ENCODE measurements at regions not wholly inside any gene's neighbourhood (a gene's known extent, or its start where the extent isn't known, plus 50 kb on each side); places are given as distances from the start of the nearest gene placed in this dataset.

DNA sequence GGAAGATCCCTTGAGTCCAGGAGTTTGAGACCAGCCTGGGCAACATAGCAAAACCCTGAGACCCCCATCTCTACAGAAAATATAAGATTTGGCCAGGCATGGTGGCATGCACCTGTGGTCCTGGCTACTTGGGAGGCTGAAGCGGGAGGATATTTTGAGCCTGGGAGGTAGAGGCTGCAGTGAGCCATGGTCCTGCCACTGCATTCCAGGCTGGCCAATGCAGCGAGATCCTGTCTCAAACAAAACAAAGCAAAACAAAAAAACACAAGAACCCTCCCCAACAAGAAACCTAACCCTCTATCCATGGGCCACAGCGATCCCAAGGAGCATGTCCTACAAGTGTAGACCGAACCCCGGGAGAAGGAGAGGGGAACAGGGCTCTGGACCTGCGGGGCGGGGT is 133.3 kb downstream of the MGAT5B start:
- DNase-seq (ENCODE audit: low read depth): no peak

DNA sequence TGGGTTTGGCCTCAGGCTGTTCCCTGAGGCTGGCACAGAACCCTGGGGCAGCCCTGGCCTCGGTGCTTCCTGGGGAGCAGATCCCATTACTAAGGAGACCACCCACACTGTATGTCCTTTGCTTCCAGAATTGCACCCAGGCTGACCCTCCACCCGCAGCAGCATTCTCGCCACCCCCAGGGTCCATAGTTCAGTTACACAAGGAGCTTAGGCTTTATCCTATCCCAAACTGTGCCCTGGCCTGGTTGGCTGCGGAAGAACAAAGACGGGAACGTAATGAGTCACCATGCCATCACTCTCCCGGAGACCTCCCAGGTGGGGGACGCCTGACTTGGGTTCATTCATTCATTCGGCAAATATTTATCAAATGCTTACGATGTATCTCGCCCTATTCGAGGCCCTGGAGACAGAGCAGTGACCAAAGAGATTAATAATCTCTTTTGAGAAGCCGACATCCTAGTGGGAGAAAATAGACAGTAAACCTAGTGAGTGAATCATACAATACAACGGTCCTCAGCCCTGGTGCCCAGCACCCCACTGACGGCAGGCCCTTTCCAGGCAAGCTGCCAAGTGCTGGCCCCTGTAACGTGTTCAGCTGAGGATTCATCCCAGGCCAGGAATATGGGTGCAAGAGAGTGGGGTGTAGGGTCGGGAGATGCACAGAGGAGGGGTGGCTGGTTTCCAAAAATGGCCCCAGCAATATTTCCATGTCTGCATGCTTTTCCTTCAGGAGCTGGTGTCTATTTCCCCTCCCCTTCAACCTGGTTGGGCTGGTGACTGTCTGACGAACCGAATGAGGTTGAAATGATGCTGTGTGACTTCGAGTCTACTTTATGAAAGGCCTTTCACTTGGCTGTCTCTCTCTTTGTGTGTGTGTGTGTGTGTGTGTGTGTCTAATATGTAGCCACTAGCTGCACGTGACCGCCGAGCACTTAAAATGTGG is 134.2 kb downstream of the MGAT5B start:
- DNase-seq (ENCODE audit: low read depth): peak; percentile 96

DNA sequence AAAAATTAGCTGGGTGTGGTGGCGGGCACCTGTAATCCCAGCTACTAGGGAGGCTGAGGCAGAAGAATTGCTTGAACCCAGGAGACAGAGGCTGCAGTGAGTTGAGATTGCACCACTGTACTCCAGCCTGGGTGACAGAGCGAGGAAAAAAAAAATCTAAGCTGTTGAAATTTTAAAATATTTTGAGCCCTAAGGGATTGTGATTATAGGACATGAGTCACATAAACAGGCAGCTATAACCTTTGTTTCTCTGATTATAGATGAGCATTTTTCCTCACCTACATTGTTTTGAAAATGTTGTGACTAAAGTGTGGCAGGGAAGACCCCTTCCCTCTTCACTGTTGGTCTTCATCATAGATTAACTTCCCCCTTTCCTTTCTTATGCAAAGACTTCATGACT is 135.5 kb downstream of the MGAT5B start:
- DNase-seq (ENCODE audit: low read depth): no peak

DNA sequence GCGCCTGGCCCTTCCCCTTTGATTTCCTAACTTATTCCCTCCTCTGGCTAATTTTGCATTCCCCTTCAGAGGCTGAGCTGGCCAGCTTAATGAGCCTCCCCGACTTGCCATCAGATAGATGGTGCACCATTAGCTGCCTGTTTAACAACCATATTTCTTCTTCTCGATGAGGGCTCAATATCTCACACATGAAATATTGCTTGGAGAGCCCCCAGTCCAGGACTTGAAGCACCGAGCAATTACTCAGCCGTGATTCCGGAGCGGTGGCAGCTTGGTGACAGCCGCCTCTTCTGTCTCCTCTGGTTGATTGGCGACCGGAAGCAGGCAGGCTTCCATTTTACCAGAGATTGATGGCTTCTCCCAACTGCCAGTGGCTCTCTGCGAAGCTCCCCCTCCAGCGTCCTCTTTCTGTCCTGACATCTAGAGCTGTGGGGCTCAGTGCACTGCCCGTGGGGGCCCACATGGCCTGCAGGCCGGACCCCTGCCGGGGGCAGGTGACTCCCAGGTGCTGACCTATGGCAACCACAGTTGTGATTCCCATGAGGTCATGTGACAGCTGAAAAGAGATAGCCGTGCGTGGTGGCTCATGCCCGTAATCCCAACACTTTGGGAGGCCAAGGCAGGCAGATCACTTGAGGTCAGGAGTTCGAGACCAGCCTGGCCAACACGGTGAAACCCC is 133.7 kb upstream of the SEC14L1 start:
- DNase-seq (ENCODE audit: low read depth): no peak

DNA sequence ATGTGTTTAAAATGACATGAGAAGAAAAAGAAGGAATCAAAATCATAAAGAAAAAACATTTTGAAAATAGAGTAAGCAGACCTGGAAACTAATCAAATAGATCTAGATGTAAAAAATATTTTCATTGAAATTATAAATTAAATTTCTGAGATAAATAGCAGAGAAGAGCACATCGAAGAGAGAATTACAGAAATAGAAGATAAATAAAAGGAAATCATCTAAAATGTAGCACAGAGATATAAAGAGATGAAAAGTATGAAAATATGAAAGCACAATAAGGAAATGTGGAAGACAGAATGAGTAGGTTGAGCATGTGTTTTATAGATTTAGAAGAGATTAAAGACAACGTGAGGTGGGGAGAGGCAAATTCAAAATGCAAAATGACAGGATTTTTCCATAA is 130.9 kb upstream of the SEC14L1 start:
- no peak for DNase-seq (ENCODE audit: low read depth)

DNA sequence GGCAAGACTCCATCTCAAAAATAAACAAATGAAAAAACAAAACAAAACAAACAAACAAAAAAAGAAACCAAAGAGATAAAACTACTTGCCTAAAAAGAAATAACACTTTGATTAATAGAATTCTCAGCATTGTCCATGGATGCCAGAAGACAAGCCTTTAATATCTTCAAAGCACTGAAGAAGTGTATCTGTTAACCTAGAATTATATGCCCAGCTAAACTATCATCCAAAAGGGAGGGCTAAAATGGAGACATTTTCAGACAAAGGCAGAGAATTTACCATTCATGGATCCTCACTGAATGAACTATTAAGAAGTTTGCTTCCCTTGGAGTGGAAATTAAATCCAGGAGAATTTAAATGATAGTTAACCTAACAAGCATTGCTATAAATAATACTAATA is 130.1 kb upstream of the SEC14L1 start:
- DNase-seq (ENCODE audit: low read depth): no peak

DNA sequence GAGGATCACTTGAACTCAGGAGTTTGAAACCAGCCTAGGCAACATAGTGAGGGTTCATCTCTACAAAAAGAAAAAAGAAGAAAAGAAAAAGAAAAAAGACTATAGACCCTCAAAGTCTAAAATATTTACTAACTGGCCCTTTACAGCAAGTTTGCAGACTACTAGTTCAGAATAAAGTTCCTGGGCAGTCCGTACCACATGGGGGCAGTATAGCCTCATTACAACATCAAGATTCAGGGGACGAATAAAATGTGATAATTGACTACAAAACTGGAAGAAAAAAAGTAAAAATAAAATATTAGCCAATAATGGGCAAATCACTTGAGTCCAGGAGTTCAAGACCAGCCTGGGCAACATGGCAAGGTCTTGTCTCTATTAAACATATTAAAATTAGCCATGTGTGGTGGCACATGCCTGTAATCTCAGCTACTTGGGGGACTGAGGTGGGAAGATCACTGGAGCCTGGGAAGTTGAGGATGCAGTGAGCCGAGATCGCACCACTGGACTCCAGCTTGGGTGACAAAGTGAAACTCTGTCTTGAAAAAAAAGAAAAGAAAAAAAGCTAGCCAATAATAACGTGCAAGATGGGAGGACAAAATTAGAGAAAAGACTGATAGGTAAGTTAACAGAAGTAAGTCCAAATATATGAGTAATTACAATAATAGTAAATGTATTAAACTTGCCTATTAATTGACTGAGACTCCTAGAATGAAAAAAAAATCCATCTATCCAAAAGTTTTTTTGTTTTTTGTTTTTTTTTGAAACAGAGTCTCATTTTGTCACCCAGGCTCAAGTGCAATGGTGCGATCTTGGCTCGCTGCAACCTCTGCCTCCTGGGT is 129.4 kb upstream of the SEC14L1 start:
- peak; percentile 48 for DNase-seq (ENCODE audit: low read depth)

DNA sequence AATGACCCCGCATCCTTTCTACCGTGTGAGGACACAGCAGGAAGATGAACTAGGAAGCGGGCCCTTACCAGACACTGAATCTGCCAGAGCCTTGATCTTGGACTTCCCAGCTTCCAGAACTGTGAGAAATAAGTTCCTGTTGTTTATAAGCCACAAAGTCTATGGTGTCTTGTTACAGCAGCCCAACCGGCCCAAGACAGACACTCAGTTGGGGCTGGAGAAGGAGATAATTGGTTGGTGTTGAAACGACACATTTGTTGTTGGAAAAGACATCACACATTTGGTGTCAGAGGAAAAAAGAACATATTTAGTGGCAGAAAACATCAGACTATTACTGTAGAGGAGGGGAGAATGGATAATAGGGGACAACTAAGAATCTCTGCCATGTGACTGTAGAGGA is 122.3 kb upstream of the SEC14L1 start:
- no peak for DNase-seq (ENCODE audit: low read depth)

DNA sequence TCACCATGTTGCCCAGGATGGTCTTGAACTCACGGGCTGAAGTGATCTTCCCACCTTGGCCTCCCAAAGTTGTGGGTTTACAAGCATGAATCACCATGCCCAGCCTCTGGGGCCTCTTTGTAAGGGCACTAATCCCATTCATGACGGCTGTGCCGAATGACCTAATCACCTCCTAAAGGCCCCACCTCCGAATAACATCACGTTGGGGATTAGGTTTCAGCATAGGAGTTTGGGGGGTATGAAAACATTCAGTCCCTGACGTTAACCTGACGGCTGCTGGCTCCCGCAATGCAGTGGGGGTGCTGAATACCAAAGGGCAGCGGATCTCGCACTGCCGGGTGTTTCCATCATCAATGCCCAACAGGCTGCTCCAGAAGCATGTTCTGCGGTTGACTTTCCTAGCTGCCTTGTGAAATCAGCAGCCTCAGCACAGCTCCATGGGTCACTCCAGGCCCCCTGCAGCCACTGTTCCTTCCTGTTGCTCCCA is 120.8 kb upstream of the SEC14L1 start:
- peak; percentile 90 for DNase-seq (ENCODE audit: low read depth)

DNA sequence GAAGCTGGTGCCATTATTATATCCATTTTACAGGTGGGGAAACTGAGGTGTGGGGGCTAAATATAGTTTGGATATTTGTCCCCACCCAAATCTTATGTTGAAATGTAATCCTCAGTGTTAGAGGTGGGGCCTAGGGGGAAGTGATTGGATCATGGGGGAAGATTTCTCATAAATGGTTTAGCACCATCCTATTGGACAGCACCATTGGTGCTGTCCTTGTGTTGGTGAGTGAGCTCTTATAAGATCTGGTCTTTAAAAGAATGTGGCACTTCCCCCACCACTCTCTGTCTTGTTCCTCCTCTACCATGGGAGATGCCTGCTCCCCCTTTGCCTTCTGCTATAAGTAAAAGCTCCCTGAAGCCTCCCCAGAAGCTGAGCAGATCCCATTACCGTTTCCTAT is 119.8 kb upstream of the SEC14L1 start:
- no peak for DNase-seq (ENCODE audit: low read depth)

DNA sequence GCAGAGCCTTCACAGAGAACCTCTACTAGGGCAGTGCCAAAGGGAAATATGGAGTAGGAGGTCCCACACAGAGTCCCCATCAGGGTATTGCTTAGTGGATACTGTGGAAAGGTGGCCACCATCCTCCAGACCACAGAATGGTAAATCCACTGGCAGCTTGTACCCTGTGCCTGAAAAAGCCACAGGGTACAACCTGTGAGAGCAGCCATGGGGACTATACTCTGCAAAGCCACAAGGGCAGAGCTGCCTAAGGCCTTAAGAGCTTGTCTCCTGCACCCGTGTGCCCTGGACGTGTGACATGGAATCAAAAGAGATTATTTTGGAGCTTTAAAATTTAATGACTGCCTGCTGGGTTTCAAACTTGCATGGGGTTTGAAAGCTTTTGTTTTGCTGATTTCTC is 118.0 kb upstream of the SEC14L1 start:
- DNase-seq (ENCODE audit: low read depth): no peak

DNA sequence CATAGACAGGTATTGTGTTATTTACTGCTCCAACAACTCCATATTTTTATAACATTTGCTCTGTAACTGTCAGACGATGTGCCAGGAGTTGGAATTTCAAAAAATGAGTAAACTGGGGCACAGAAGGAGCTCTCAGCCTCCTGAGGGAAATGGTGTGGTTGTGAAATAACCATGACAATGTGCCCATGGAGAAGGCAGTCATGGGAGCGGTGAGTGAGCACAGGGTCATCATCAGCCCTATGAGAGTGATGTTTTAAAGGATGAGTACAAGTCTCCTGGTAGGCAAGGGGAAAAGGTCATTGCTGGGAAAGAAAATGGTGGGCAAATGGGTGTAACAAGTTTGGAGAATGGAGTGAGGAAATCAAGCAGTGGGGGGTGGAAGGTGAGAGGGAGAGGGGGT is 115.0 kb upstream of the SEC14L1 start:
- no peak for DNase-seq (ENCODE audit: low read depth)

DNA sequence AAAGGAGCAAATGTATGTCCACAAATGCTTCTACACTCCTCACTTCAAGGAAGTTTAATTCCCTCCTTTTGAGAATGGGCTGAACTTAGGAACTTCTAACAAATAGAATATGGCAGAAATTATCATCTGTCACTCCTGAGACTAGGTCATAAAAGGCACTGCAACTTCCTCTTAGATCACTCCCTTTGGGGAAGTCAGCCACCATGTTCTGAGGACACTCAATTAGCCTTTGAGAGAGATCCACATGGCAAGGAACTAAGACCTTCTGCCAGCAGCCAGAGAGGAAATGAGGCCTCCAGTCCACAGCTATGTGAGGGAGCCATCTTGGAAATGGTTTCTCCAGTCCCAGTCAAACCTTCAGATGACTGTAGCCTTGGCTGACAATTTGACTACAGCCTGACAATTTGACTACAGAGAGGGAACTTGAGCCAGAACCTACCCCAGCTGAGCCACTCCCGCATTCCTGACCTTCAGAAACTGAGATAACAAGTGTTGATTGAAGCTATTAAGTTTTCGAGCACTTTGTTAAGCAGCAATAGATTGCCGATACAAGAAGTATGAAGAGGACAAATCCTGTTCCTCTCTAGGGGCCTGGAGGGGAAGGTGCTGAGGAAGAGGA is 113.4 kb upstream of the SEC14L1 start:
- no peak for DNase-seq (ENCODE audit: low read depth)

DNA sequence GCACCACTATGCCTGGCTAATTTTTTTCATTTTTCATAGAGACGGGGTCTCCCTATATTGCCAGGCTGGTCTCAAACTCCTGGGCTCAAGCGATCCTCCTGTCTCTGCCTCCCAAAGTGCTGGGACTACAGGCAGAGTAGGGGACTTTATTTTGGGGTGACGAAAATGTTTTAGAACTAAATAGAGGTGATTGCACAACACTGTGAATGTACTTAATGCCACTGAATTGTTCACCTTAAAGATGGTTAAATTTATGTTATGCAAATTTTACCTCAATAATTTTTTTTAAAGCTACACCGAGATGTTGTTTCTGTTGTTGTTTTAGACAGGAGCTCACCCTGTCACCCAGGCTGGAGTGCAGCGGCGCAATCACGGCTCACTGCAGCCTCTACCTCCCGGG is 111.9 kb upstream of the SEC14L1 start:
- DNase-seq (ENCODE audit: low read depth): no peak

DNA sequence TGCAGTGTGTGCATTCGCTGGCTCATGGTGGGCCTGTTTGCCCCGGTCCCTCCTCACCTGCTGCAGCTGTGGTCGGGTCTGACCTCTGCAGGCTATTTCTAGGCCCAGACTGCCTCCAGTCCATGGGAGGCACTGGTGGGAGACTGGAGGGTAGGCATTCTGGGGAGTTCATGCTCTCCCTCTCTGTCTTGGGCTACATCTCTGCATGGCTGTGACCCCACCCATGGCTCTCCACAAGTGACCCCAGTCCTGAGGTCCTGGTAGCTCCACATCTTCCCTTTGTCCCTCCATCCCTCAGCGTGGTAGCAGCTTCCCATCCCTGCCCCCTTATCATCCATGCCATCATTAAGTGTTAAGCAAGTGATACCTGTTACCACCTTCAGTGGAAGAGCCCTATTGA is 107.8 kb upstream of the SEC14L1 start:
- no peak for DNase-seq (ENCODE audit: low read depth)

DNA sequence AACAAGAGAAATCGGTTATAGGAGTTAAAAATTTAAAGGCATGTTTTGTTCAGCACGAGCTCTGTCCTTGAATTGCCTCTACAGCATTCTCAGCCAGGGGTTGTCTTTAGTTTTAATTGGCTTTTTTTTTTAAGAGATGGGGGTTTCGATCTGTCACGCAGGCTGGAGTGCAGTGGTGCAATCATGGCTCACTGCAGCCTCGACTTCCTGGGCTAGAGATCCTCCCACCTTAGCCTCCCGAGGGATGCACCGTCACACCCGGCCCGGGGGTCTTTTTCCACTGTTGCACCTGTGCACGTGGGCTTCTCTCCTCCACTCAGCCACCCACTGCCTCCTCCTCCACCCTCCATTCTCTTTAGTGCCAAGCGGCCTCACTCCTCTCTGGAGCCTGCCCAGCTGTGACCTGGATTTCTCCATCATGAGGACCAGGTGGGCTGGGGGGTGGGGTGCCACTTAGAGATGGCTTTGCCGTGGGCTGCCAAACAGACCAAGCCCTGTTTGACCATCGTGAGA is 106.8 kb upstream of the SEC14L1 start:
- no peak for DNase-seq (ENCODE audit: low read depth)

DNA sequence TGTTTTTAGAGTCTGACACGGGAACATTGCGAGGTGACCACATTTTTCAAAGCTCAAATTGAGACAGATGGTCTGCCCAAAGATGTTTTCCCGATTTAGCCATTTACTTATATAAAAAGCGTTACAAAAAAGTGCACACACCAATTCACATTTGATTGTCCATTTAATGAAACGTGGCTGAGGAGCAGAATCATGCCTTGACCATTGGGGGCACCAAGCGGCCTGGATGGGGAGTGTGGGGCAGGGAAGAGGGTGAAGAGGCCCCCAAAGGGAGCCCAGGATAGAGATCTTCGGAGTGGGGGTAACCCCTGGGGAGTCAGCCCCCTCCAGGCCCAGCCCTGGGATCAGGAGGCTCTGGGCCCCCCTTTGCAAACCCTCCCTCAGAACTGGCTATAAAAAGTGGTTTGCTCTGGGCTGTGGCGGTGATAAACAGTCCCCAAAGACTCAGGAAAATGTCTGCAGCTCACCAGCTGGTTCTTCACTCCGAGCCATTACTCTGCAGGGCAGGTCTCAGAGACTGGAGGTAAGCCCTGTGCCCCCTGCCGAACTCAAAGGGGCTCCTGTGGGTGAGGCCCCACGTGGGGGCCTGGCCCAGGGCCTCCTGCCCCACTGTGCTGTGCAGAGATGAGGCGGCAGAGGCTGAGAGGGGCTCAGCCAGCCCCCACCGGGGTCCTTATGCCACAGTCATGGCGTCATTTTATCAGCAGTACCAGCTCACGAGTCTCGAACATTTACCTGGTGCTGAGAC is 105.9 kb upstream of the SEC14L1 start:
- no peak for DNase-seq (ENCODE audit: low read depth)

DNA sequence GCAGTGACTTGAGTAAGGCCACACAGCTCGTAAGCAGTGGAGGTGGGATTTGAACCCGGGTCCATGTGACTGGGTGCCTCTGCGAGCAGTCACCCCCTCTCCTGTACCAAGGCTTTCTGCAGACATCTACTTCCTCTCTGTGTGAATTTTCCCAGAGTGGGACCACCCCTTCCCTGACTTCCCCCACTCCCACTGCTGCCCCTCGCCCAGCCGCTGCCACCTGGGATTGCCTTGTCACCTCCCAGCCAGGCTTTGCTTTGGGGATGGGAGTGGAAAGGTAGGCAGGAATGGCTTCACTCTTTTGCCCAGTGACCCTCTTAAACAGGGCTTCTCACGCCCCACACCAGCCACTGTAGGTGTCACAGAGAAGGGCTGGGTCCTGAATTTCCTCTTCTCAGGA is 105.2 kb upstream of the SEC14L1 start:
- DNase-seq (ENCODE audit: low read depth): no peak

DNA sequence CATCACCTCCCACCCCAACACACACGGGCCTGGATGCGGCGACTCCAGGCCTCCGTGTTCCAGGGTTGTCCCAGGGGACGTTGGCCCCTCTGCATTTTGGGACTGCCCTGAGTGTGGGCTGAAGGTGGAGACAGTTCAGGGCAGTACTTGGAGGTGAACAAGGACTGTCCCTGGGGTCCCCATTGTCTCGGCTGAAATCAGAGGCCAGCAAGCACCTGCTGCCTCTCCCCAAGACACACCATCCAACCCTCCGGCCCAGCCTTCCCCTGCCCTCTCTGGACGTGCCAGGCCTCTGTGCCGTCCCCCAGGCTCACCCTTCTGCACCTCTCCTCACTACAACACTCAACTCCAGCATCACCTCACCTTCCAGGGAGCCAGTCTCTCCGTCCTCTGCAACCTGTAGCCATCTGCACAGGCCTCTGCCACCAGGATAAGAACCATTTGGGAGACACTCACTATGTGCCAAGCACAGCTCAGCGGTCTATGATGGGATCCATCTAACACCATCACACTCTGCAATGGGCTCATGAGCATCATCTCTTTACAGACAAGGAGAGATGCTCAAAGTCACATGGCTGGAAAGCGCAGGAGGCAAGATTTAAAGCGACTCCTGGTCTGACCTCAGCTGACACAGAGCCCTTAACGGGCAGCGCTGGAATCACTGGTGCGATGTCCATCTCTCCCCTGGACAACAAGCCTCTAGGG is 104.5 kb upstream of the SEC14L1 start:
- no peak for DNase-seq (ENCODE audit: low read depth)

DNA sequence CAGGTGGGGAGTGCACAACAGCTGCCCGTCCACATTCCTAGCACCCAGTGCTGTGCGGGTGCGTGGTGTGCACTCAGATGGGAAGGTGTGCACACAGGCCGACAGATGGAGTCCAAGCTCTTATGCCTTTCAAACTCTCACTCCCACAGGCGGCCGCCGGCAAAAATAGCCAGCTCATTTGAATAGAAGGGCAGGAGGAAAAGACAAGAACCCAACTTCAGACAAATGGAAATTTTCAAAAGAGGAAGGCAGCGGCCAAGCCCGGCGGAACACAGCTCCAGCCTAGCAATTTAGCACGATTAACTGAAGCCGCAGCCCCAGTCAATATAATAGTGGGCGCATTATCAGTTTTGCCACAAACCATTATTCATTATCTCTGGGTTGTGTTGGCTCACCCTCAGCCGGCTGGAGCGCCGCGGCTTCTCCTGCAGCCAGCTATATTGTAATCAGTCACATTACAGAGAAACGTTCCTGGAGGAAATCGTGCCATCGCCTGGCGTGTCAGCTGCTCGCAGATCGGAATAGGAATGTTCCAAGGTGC is 103.9 kb upstream of the SEC14L1 start:
- no peak for DNase-seq (ENCODE audit: low read depth)

All from Daoy (cell line).